Ishikawa (cell line): ENCODE measurements at regions not wholly inside any gene's neighbourhood (a gene's known extent, or its start where the extent isn't known, plus 50 kb on each side); places are given as distances from the start of the nearest gene placed in this dataset.

Experiments
- CEBPB ChIP-seq: IDR thresholded peaks from 2 replicates; pipeline ENCODE4 v1.6.1; 2012
- EGR1 ChIP-seq: IDR thresholded peaks from 2 replicates; pipeline ENCODE4 v1.6.1; 2012
- EP300 ChIP-seq: IDR thresholded peaks from 2 replicates; pipeline ENCODE4 v1.6.1; 2012; ENCODE audit warnings: borderline replicate concordance
- FOXM1 ChIP-seq: IDR thresholded peaks from 2 replicates; pipeline ENCODE4 v1.6.1; 2012; ENCODE audit warnings: low read depth, borderline replicate concordance
- MAX ChIP-seq: IDR thresholded peaks from 2 replicates; pipeline ENCODE4 v1.6.1; 2012
- RAD21 ChIP-seq: IDR thresholded peaks from 2 replicates; pipeline ENCODE4 v1.6.1; 2012; ENCODE audit warnings: low read depth
- REST ChIP-seq: IDR thresholded peaks from 2 replicates; pipeline ENCODE4 v1.6.1; 2012; ENCODE audit warnings: low read depth, mild to moderate bottlenecking
- TAF1 ChIP-seq: IDR thresholded peaks from 2 replicates; pipeline ENCODE4 v1.6.1; 2012; ENCODE audit warnings: low read depth, mild to moderate bottlenecking
- TCF12 ChIP-seq: IDR thresholded peaks from 2 replicates; pipeline ENCODE4 v1.6.1; 2012; ENCODE audit warnings: low read depth
- TEAD4 ChIP-seq: IDR thresholded peaks from 2 replicates; pipeline ENCODE4 v1.6.1; 2012
- YY1 ChIP-seq: IDR thresholded peaks from 2 replicates; pipeline ENCODE4 v1.6.1; 2012; ENCODE audit warnings: low read depth

GRCh38 chr19:30762651-30763050, 390.5 kb downstream of the ZNF536 start:
- TF ChIP-seq EP300 (no peak), REST (no peak), TCF12 (no peak), YY1 (no peak), FOXM1 (no peak), TEAD4 (no peak), MAX (no peak), EGR1 (no peak), RAD21 (no peak), TAF1 (no peak), CEBPB (no peak)
